B cell (primary cell): ENCODE measurements at regions not wholly inside any gene's neighbourhood (a gene's known extent, or its start where the extent isn't known, plus 50 kb on each side); places are given as distances from the start of the nearest gene placed in this dataset.

Source experiments
- ATAC-seq: fragments of 200-7000 bp; cut with Tn5 transposase; one replicate; pipeline ENCODE4 v1.10.0; 2021; ENCODE audit warnings: low read depth, mild to moderate bottlenecking, moderate number of reproducible peaks, moderate library complexity
- CTCF ChIA-PET: fragments of 350-600 bp; sonication (Branson Sonifier 250); formaldehyde crosslinking; loops from one replicate; lab custom pipeline; 2021; ENCODE audit warnings: antibody characterized with exemption, inconsistent platforms; lab: Charles Lee
- POLR2A ChIA-PET: fragments of 350-600 bp; sonication (Branson Sonifier 250); formaldehyde crosslinking; loops from one replicate; lab custom pipeline; 2021; ENCODE audit warnings: antibody characterized with exemption; lab: Charles Lee
- DNase-seq: peaks from one replicate; pipeline ENCODE4 v3.0.0; 2013
- H2AFZ ChIP-seq: 2 replicates; pipeline ENCODE4 v1.6.1; 2012; ENCODE audit warnings: mild to moderate bottlenecking, low read depth, low read length; ENCODE audit not compliant: insufficient read depth, poor library complexity, severe bottlenecking
- H3K27ac ChIP-seq, 2 donors: 1 replicate in 1 of 2; 2 replicates in 1 of 2; pipeline ENCODE4 v1.5.1; 2012 to 2013; ENCODE audit warnings: low read length in 2 of 2, mild to moderate bottlenecking in 2 of 2, moderate library complexity in 1 of 2
- H3K27me3 ChIP-seq, 4 experiments: fragments of 200-600 bp in 1 of 4; sonication (generic) in 1 of 4; replicated peaks in 1 of 4; 1 replicate in 2 of 4; 2 replicates in 2 of 4; pipeline versions ENCODE4 v1.6.1 to v1.7.0; 2013 to 2016; ENCODE audit warnings: low read length in 3 of 4, mild to moderate bottlenecking in 2 of 4, mixed read lengths in 1 of 4, moderate library complexity in 1 of 4; ENCODE audit not compliant: insufficient read depth in 4 of 4, control insufficient read depth in 3 of 4; ENCODE audit errors: control extremely low read depth in 1 of 4
- H3K36me3 ChIP-seq, 2 experiments: replicated peaks in 1 of 2; 1 replicate in 1 of 2; 2 replicates in 1 of 2; pipeline versions ENCODE4 v1.6.1 to v1.7.1; 2013; ENCODE audit warnings: low read length in 1 of 2; ENCODE audit not compliant: insufficient read depth in 2 of 2, control insufficient read depth in 1 of 2; ENCODE audit errors: control extremely low read depth in 1 of 2, extremely low read depth in 1 of 2
- H3K4me1 ChIP-seq, 2 donors: fragments of 200-600 bp in 1 of 2; sonication (generic) in 1 of 2; 1 replicate in 1 of 2; 2 replicates in 1 of 2; pipeline versions ENCODE4 v1.5.1 to v1.6.1; 2013 to 2017; ENCODE audit warnings: low read length in 2 of 2; ENCODE audit not compliant: control insufficient read depth in 2 of 2, insufficient read depth in 2 of 2
- H3K4me2 ChIP-seq: replicated peaks from 2 replicates; pipeline ENCODE3; 2012; ENCODE audit warnings: mild to moderate bottlenecking, low read depth, low read length; ENCODE audit not compliant: poor library complexity, severe bottlenecking
- H3K4me3 ChIP-seq, 5 experiments: fragments of 200-600 bp in 1 of 5; sonication (generic) in 1 of 5; 1 replicate in 3 of 5; 2 replicates in 2 of 5; pipeline versions ENCODE4 v1.5.1 to v1.7.0; 2011 to 2016; ENCODE audit warnings: low read length in 4 of 5, mild to moderate bottlenecking in 4 of 5, low read depth in 2 of 5, control low read depth in 1 of 5, moderate library complexity in 1 of 5; ENCODE audit not compliant: insufficient read depth in 1 of 5; ENCODE audit errors: control extremely low read depth in 1 of 5, extremely low read depth in 1 of 5
- H3K79me2 ChIP-seq: fragments of 200-600 bp; sonication (generic); one replicate; pipeline ENCODE4 v1.6.0; 2016; ENCODE audit warnings: low read length; ENCODE audit not compliant: control insufficient read depth, insufficient read depth
- H3K9ac ChIP-seq: fragments of 200-600 bp; sonication (generic); 2 replicates; pipeline ENCODE4 v1.6.1; 2017; ENCODE audit warnings: mild to moderate bottlenecking, low read length, moderate library complexity
- H3K9me3 ChIP-seq, 3 donors: one replicate each; pipeline versions ENCODE4 v1.6.1 to v1.7.1; 2013; ENCODE audit warnings: low read length in 2 of 3; ENCODE audit not compliant: control insufficient read depth in 2 of 3, insufficient read depth in 1 of 3; ENCODE audit errors: control extremely low read depth in 1 of 3
- H4K20me1 ChIP-seq: 2 replicates; pipeline ENCODE4 v1.6.0; 2012; ENCODE audit warnings: mild to moderate bottlenecking, low read length; ENCODE audit not compliant: insufficient read depth, control insufficient read depth, poor library complexity, severe bottlenecking
- H3K27ac Mint-ChIP-seq: one replicate; pipeline ENCODE4 v1.8.0; 2021; ENCODE audit warnings: mixed read lengths
- H3K27me3 Mint-ChIP-seq: one replicate; pipeline ENCODE4 v1.8.0; 2021; ENCODE audit warnings: mixed read lengths
- H3K4me1 Mint-ChIP-seq: one replicate; pipeline ENCODE4 v1.8.0; 2021; ENCODE audit warnings: mixed read lengths
- H3K4me3 Mint-ChIP-seq: one replicate; pipeline ENCODE4 v1.8.0; 2021; ENCODE audit warnings: mixed read lengths
- H3K9me3 Mint-ChIP-seq: one replicate; pipeline ENCODE4 v1.8.0; 2022; ENCODE audit warnings: mixed read lengths; ENCODE audit not compliant: insufficient read depth
- CTCF ChIP-seq: fragments of 200-600 bp; IDR thresholded peaks from one replicate; pipeline ENCODE4 v1.8.0; 2022; ENCODE audit warnings: antibody characterized with exemption, mild to moderate bottlenecking
- EZH2 ChIP-seq: IDR thresholded peaks from 2 replicates; pipeline ENCODE4 v1.6.1; 2012; ENCODE audit warnings: borderline replicate concordance, low read depth, mild to moderate bottlenecking, moderate library complexity, low read length; ENCODE audit not compliant: insufficient read depth, poor library complexity, severe bottlenecking
- WGBS: methylation state at CpG from one replicate; pipeline ENCODE4 v1.1.5; 2013; ENCODE audit warnings: missing lambda C conversion rate; ENCODE audit not compliant: insufficient coverage; 5-methylcytosine and 5-hydroxymethylcytosine counted together
- intact Hi-C: fragments of 100-400 bp; cut with micrococcal nuclease; formaldehyde crosslinking; loops from one replicate; pipeline ENCODE4 v1.10.0; 2022

GRCh38 chr18:10011061-10011460 is 97.2 kb downstream of the VAPA start:
- 98% methylated on average over 4 of the region's 4 CpGs for WGBS
- Mint-ChIP-seq H3K27me3 (peaks cover 8% of the 10 kb centered on the region), H3K9me3 (no peaks in the 10 kb centered on the region), H3K27ac (no peak overlapping the region), H3K4me1 (peaks cover 6% of the 10 kb centered on the region), H3K4me3 (no peak overlapping the region)
- H3K79me2 ChIP-seq: no peaks in the 10 kb centered on the region
- intact Hi-C loops: no loop called here
- H3K4me1 ChIP-seq: peaks cover 2 to 3% of the 10 kb centered on the region in 2 donors
- H3K36me3 ChIP-seq: no peaks in the 10 kb centered on the region
- no peak overlapping the region for H3K4me3 ChIP-seq
- CTCF ChIA-PET: interaction anchor here (0.8 kb wide), 1 partner anchor 20 kb away, joined by 3 read pairs; no protein-coding TSS in a partner anchor
- no peaks in the 10 kb centered on the region for H3K27me3 ChIP-seq
- ATAC-seq (no peak), DNase-seq (no peak)
- H3K4me2 ChIP-seq: no peak overlapping the region
- no peaks in the 10 kb centered on the region for H4K20me1 ChIP-seq
- no peak overlapping the region for H3K27ac ChIP-seq
- TF ChIP-seq CTCF: no peak
- no peak for TF ChIP-seq EZH2
- H3K9ac ChIP-seq: no peak overlapping the region
- no peaks in the 10 kb centered on the region for H3K9me3 ChIP-seq
- no peak overlapping the region for H2AFZ ChIP-seq
- POLR2A ChIA-PET: no interaction called here

- DNase-seq: no peak
- H3K4me3 ChIP-seq: no peak overlapping the region
- POLR2A ChIA-PET: no interaction called here
- H3K27ac ChIP-seq: no peak overlapping the region
- no peak for ATAC-seq
- H3K9ac ChIP-seq: no peak overlapping the region
- H3K4me1 ChIP-seq: peaks cover 7 to 8% of the 10 kb centered on the region in 2 donors
- no peaks in the 10 kb centered on the region for H3K9me3 ChIP-seq
- no peak for TF ChIP-seq EZH2
- no peak for TF ChIP-seq CTCF
- intact Hi-C loops: no loop called here
- CTCF ChIA-PET: interaction anchor here (0.8 kb wide), 1 partner anchor 20 kb away, joined by 3 read pairs; no protein-coding TSS in a partner anchor
- H3K27me3 Mint-ChIP-seq: peaks cover 8% of the 10 kb centered on the region
- H3K4me1 Mint-ChIP-seq: peaks cover 11% of the 10 kb centered on the region
- WGBS: 100% methylated on average over 2 of the region's 2 CpGs
- no peak overlapping the region for H3K27ac Mint-ChIP-seq
- H3K4me2 ChIP-seq: no peak overlapping the region
- H3K27me3 ChIP-seq: no peaks in the 10 kb centered on the region
- H3K36me3 ChIP-seq: no peaks in the 10 kb centered on the region
- H3K4me3 Mint-ChIP-seq: no peak overlapping the region
- no peaks in the 10 kb centered on the region for H3K9me3 Mint-ChIP-seq
- H4K20me1 ChIP-seq: no peaks in the 10 kb centered on the region
- H2AFZ ChIP-seq: no peak overlapping the region
- no peaks in the 10 kb centered on the region for H3K79me2 ChIP-seq
Observed at GRCh38 chr18:10011751-10012150, 97.9 kb downstream of the VAPA start.
